ENCODE measurements at regions not wholly inside any gene's neighbourhood (a gene's known extent, or its start where the extent isn't known, plus 50 kb on each side); places are given as distances from the start of the nearest gene placed in this dataset.
"Not testable (repeated sequence)": the region's sequence is repeated elsewhere in the genome, so short reads cannot be mapped to it uniquely, and the experiment has no call there.

DNA sequence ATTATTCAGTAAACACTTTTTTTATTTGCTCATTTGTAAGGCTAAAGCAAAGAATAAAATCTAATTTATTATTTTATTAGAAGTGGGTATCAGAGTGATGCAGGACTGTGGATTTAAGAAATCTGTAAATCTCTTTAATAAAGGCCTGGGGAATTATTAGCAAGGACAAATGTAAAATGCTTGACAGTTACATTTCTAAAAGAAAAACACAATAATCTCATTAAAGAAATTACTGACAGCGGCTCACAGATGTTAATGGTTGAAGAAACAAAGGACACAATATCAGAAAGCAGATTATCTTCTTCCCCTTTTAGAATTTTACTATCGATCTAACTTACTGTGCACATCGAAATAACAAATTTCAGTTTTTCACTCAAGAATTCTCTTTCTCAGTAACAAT, 262.1 kb upstream of the MEIS2 start:
- FAIRE-seq (no peak), DNase-seq (ENCODE audit: insufficient read length) (no peak)
- TF ChIP-seq POLR2A (IDR thresholded peaks at IDR 0.05; ENCODE audit: low read depth, low read length) (no peak), POLR2AphosphoS5 (IDR thresholded peaks at IDR 0.05; ENCODE audit: low read depth, low read length) (no peak), TAF1 (IDR thresholded peaks at IDR 0.05; ENCODE audit: borderline replicate concordance, low read depth, low read length) (no peak)

GRCh38 chr15:37368961-37369360, 268.6 kb upstream of the MEIS2 start:
- FAIRE-seq = no peak
- TF ChIP-seq POLR2AphosphoS5 (IDR thresholded peaks at IDR 0.05; ENCODE audit: low read depth, low read length) (no peak), TAF1 (IDR thresholded peaks at IDR 0.05; ENCODE audit: borderline replicate concordance, low read depth, low read length) (no peak), POLR2A (IDR thresholded peaks at IDR 0.05; ENCODE audit: low read depth, low read length) (no peak)
- no peak for DNase-seq (ENCODE audit: insufficient read length)

- FAIRE-seq (no peak), DNase-seq (ENCODE audit: insufficient read length) (no peak)
- TF ChIP-seq POLR2AphosphoS5 (IDR thresholded peaks at IDR 0.05; ENCODE audit: low read depth, low read length) (no peak), TAF1 (IDR thresholded peaks at IDR 0.05; ENCODE audit: borderline replicate concordance, low read depth, low read length) (no peak), POLR2A (IDR thresholded peaks at IDR 0.05; ENCODE audit: low read depth, low read length) (no peak)
Observed at GRCh38 chr15:37370941-37371340, 270.6 kb upstream of the MEIS2 start.

- no peak for DNase-seq (ENCODE audit: insufficient read length)
- TF ChIP-seq POLR2A (IDR thresholded peaks at IDR 0.05; ENCODE audit: low read depth, low read length) (no peak), TAF1 (IDR thresholded peaks at IDR 0.05; ENCODE audit: borderline replicate concordance, low read depth, low read length) (no peak), POLR2AphosphoS5 (IDR thresholded peaks at IDR 0.05; ENCODE audit: low read depth, low read length) (no peak)
- FAIRE-seq = no peak
Observed at GRCh38 chr15:37372064-37372463, 271.7 kb upstream of the MEIS2 start.

- no peak for FAIRE-seq
- DNase-seq (ENCODE audit: insufficient read length) = no peak
- no peak for TF ChIP-seq POLR2A (IDR thresholded peaks at IDR 0.05; ENCODE audit: low read depth, low read length)
- TF ChIP-seq TAF1 (IDR thresholded peaks at IDR 0.05; ENCODE audit: borderline replicate concordance, low read depth, low read length) = no peak
- TF ChIP-seq POLR2AphosphoS5 (IDR thresholded peaks at IDR 0.05; ENCODE audit: low read depth, low read length) = no peak
Observed at GRCh38 chr15:37375519-37375918, 275.2 kb upstream of the MEIS2 start.

- FAIRE-seq (no peak), DNase-seq (ENCODE audit: insufficient read length) (no peak)
- TF ChIP-seq TAF1 (IDR thresholded peaks at IDR 0.05; ENCODE audit: borderline replicate concordance, low read depth, low read length) = no peak
- no peak for TF ChIP-seq POLR2A (IDR thresholded peaks at IDR 0.05; ENCODE audit: low read depth, low read length)
- TF ChIP-seq POLR2AphosphoS5 (IDR thresholded peaks at IDR 0.05; ENCODE audit: low read depth, low read length) = no peak
Observed at GRCh38 chr15:37377428-37377827, 277.1 kb upstream of the MEIS2 start.

DNA sequence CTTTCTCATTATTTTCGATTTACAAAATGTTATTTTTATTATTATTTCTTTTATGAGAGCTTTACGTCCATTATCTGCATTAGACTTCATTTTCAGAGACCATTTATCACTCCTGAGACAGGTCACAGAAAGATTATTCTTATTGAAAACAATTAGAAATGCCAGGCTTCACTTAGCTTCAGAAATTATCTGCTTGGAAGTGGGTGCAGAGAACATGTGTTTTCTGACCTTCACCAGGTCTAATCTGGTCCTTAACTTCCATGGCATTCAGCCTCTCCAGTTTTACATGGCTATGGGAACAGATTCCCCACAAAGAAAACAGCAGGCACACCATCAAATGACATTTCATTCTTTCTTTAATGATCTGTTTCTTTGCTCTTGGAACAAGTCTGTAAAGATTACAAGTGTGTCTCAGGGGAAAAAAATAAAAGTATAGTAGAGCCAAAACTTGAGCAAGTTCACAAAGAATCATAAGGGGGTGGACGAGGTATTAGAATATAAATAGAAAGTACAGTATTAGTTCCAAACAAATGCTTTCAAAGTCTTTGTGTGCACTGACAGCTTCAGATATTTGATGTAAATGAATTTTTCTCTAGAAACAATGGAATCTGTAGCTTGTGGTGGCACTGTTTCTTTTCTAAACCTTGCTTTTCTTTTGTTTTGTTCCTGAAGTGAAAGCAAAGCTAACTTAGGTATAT, 294.2 kb upstream of the MEIS2 start:
- FAIRE-seq (no peak), DNase-seq (ENCODE audit: insufficient read length) (no peak)
- TF ChIP-seq TAF1 (IDR thresholded peaks at IDR 0.05; ENCODE audit: borderline replicate concordance, low read depth, low read length) (no peak), POLR2A (IDR thresholded peaks at IDR 0.05; ENCODE audit: low read depth, low read length) (no peak), POLR2AphosphoS5 (IDR thresholded peaks at IDR 0.05; ENCODE audit: low read depth, low read length) (no peak)

- no peak for DNase-seq (ENCODE audit: insufficient read length)
- FAIRE-seq = no peak
- TF ChIP-seq TAF1 (IDR thresholded peaks at IDR 0.05; ENCODE audit: borderline replicate concordance, low read depth, low read length) (no peak), POLR2AphosphoS5 (IDR thresholded peaks at IDR 0.05; ENCODE audit: low read depth, low read length) (no peak), POLR2A (IDR thresholded peaks at IDR 0.05; ENCODE audit: low read depth, low read length) (no peak)
Observed at GRCh38 chr15:37395100-37395468, 294.7 kb upstream of the MEIS2 start.

- DNase-seq (ENCODE audit: insufficient read length) = no peak
- TF ChIP-seq POLR2A (IDR thresholded peaks at IDR 0.05; ENCODE audit: low read depth, low read length) (no peak), TAF1 (IDR thresholded peaks at IDR 0.05; ENCODE audit: borderline replicate concordance, low read depth, low read length) (no peak), POLR2AphosphoS5 (IDR thresholded peaks at IDR 0.05; ENCODE audit: low read depth, low read length) (no peak)
- no peak for FAIRE-seq
Observed at GRCh38 chr15:37397266-37398022, 297.1 kb upstream of the MEIS2 start.

DNA sequence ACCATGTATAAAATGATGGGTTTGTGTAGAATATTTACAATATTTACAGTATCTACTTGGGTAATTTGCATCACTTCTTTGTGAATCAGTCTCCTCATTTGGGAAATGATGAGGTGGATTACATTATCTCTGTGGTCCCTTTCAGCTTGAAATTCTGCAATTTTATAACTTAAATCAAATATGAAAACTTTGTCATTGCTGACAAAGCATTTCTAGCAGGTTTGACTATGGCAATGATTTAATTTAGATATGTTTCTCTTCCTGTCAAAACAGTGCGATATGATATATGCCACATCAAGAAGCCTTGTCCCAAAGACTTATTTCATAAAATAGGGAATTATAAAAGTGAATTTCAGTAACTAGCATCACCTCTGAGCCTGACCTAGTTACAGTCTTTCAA, 315.8 kb upstream of the MEIS2 start:
- TF ChIP-seq TAF1 (IDR thresholded peaks at IDR 0.05; ENCODE audit: borderline replicate concordance, low read depth, low read length) = no peak
- no peak for TF ChIP-seq POLR2A (IDR thresholded peaks at IDR 0.05; ENCODE audit: low read depth, low read length)
- no peak for TF ChIP-seq POLR2AphosphoS5 (IDR thresholded peaks at IDR 0.05; ENCODE audit: low read depth, low read length)
- FAIRE-seq = no peak
- DNase-seq (ENCODE audit: insufficient read length) = no peak

- no peak for FAIRE-seq
- DNase-seq (ENCODE audit: insufficient read length) = no peak
- TF ChIP-seq POLR2A (IDR thresholded peaks at IDR 0.05; ENCODE audit: low read depth, low read length) (no peak), TAF1 (IDR thresholded peaks at IDR 0.05; ENCODE audit: borderline replicate concordance, low read depth, low read length) (no peak), POLR2AphosphoS5 (IDR thresholded peaks at IDR 0.05; ENCODE audit: low read depth, low read length) (no peak)
Observed at GRCh38 chr15:37425541-37425940, 325.2 kb upstream of the MEIS2 start.

DNA sequence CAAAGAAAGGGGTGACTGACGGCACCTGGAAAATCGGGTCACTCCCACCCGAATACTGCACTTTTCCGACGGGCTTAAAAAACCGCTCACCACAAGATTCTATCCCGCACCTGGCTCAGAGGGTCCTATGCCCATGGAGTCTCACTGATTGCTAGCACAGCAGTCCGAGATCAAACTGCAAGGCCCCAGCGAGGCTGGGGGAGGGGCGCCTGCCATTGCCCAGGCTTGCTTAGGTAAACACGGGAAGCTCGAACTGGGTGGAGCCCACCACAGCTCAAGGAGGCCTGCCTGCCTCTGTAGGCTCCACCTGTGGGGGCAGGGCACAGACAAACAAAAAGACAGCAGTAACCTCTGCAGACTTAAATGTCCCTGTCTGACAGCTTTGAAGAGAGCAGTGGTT, 327.0 kb upstream of the MEIS2 start:
- not testable (repeated sequence) for DNase-seq (ENCODE audit: insufficient read length); FAIRE-seq
